HCT116 (cell line): ENCODE measurements at regions not wholly inside any gene's neighbourhood (a gene's known extent, or its start where the extent isn't known, plus 50 kb on each side); places are given as distances from the start of the nearest gene placed in this dataset.

ENCODE experiments used
- ATAC-seq: fragments of 200-7000 bp; cut with Tn5 transposase; 2 replicates; pipeline ENCODE4 v1.9.1; 2020; ENCODE audit warnings: mild to moderate bottlenecking, moderate library complexity
- BruUV-seq: library from RNA; stranded (reverse); fragments of 400-500 nt; replicated peaks from 2 replicates; lab custom pipeline; 2021; lab: Mats Ljungman, UMichigan
- CTCF ChIA-PET: fragments of 300-600 bp; sonication (Branson Sonifier 250); formaldehyde crosslinking; loops from one replicate; lab custom pipeline; 2021; ENCODE audit warnings: antibody characterized with exemption; lab: Charles Lee
- POLR2A ChIA-PET: fragments of 300-600, 350-600 bp; sonication (Branson Sonifier 250); formaldehyde crosslinking; loops from one replicate; lab custom pipeline; 2021; ENCODE audit warnings: antibody characterized with exemption; lab: Charles Lee
- RAD21 ChIA-PET, 2 experiments: fragments of 300-600 bp; sonication (Branson Sonifier 250); formaldehyde crosslinking; loops; one replicate each; lab custom pipeline; 2023; ENCODE audit warnings: low total read pairs in 2 of 2; ENCODE audit not compliant: uncharacterized antibody in 2 of 2, unreplicated experiment in 2 of 2, low non-redundant PET in 1 of 2; lab: Charles Lee
- DNase-seq: peaks from one replicate; pipeline ENCODE4 v3.0.0-alpha.2; 2010; ENCODE audit warnings: low read depth, low spot score
- H2AFZ ChIP-seq: fragments of 200-600 bp; shearing (Covaris generic), sonication (generic); 2 replicates; pipeline ENCODE4 v1.6.1; 2017; ENCODE audit warnings: low read depth, mixed run types, mixed read lengths, antibody characterized with exemption, low read length; ENCODE audit not compliant: poor library complexity, severe bottlenecking
- H3K27ac ChIP-seq: 2 replicates; pipeline ENCODE4 v1.5.1; 2012; ENCODE audit warnings: low read depth, low read length
- H3K27me3 ChIP-seq: fragments of 200-600 bp; sonication (generic); 2 replicates; pipeline ENCODE4 v1.6.1; 2016; ENCODE audit warnings: mixed run types, low read length, mixed read lengths; ENCODE audit not compliant: insufficient read depth
- H3K36me3 ChIP-seq, 2 experiments: fragments of 200-500 bp in 1 of 2; fragments of 200-600 bp in 1 of 2; sonication (Bioruptor generic) in 1 of 2; sonication (generic) in 1 of 2; 2 replicates each; pipeline versions ENCODE4 v1.5.1 to v1.6.1; 2014 to 2016; ENCODE audit warnings: low read length in 2 of 2, inconsistent platforms in 1 of 2, mixed read lengths in 1 of 2, mixed run types in 1 of 2; ENCODE audit not compliant: insufficient read depth in 2 of 2, control insufficient read depth in 1 of 2
- H3K4me1 ChIP-seq, 2 experiments: fragments of 200-600 bp in 1 of 2; sonication (generic) in 1 of 2; 2 replicates each; pipeline versions ENCODE4 v1.5.1 to v1.6.1; 2012 to 2017; ENCODE audit warnings: low read length in 2 of 2, inconsistent platforms in 1 of 2, mild to moderate bottlenecking in 1 of 2, mixed read lengths in 1 of 2, mixed run types in 1 of 2, moderate library complexity in 1 of 2; ENCODE audit not compliant: insufficient read depth in 2 of 2, control insufficient read depth in 1 of 2
- H3K4me2 ChIP-seq: fragments of 200-600 bp; sonication (generic); 2 replicates; pipeline ENCODE4 v1.6.1; 2017; ENCODE audit warnings: mixed run types, low read length, mixed read lengths
- H3K4me3 ChIP-seq, 2 experiments: fragments of 200-600 bp in 1 of 2; sonication (generic) in 1 of 2; replicated peaks in 1 of 2; 2 replicates each; pipeline ENCODE4 v1.5.1; 2011 to 2016; ENCODE audit warnings: low read length in 2 of 2, control low read depth in 1 of 2, low read depth in 1 of 2, mild to moderate bottlenecking in 1 of 2, mixed read lengths in 1 of 2, mixed run types in 1 of 2
- H3K79me2 ChIP-seq: fragments of 200-600 bp; sonication (generic); 2 replicates; pipeline ENCODE4 v1.6.1; 2017; ENCODE audit warnings: mild to moderate bottlenecking, mixed run types, low read length, moderate library complexity, mixed read lengths; ENCODE audit not compliant: insufficient read depth
- H3K9ac ChIP-seq: fragments of 200-600 bp; sonication (generic); 2 replicates; pipeline ENCODE4 v1.6.1; 2016; ENCODE audit warnings: low read length, mixed read lengths
- H3K9me2 ChIP-seq: fragments of 200-600 bp; sonication (generic), shearing (Covaris generic); 2 replicates; pipeline ENCODE4 v1.6.1; 2017; ENCODE audit warnings: mixed run types, mild to moderate bottlenecking, moderate library complexity; ENCODE audit not compliant: insufficient read depth
- H3K9me3 ChIP-seq, 2 experiments: fragments of 200-500 bp in 1 of 2; fragments of 200-600 bp in 1 of 2; sonication (Bioruptor generic) in 1 of 2; sonication (generic) in 1 of 2; 2 replicates each; pipeline ENCODE4 v1.6.1; 2014 to 2017; ENCODE audit warnings: low read length in 2 of 2, mixed read lengths in 2 of 2, inconsistent platforms in 1 of 2, low read depth in 1 of 2, mild to moderate bottlenecking in 1 of 2, mixed run types in 1 of 2, moderate library complexity in 1 of 2; ENCODE audit not compliant: control insufficient read depth in 1 of 2, insufficient read depth in 1 of 2
- H4K20me1 ChIP-seq: fragments of 200-600 bp; sonication (generic), shearing (Covaris generic); 2 replicates; pipeline ENCODE4 v1.6.1; 2017; ENCODE audit warnings: mixed run types, mild to moderate bottlenecking, moderate library complexity; ENCODE audit not compliant: insufficient read depth
- ATF3 ChIP-seq: IDR thresholded peaks from 2 replicates; pipeline ENCODE4 v1.6.1; 2012
- CBX3 ChIP-seq: IDR thresholded peaks from 2 replicates; pipeline ENCODE4 v1.6.1; 2012; ENCODE audit warnings: low read depth
- CTCF ChIP-seq, 3 experiments: fragments of 200-600 bp in 1 of 3; sonication (generic) in 1 of 3; IDR thresholded peaks in 2 of 3; conservative IDR thresholded peaks in 1 of 3; 2 replicates each; pipeline ENCODE4 v1.5.1; 2012 to 2017; ENCODE audit warnings: low read depth in 2 of 3, low read length in 2 of 3, antibody characterized with exemption in 1 of 3, borderline replicate concordance in 1 of 3, control low read depth in 1 of 3, mild to moderate bottlenecking in 1 of 3, mixed read lengths in 1 of 3, mixed run types in 1 of 3, moderate library complexity in 1 of 3; ENCODE audit not compliant: insufficient read depth in 1 of 3
- ELF1 ChIP-seq: IDR thresholded peaks from 2 replicates; pipeline ENCODE4 v1.6.1; 2012; ENCODE audit warnings: low read depth, borderline replicate concordance
- EZH2phosphoT487 ChIP-seq: fragments of 200-600 bp; IDR thresholded peaks from 2 replicates; pipeline ENCODE4 v1.6.1; 2018; ENCODE audit warnings: antibody characterized with exemption, borderline replicate concordance
- RAD21 ChIP-seq: IDR thresholded peaks from 2 replicates; pipeline ENCODE4 v1.6.1; 2012; ENCODE audit warnings: low read depth, mild to moderate bottlenecking
- TCF7L2 ChIP-seq: IDR thresholded peaks from 2 replicates; pipeline ENCODE4 v1.7.0; 2011; ENCODE audit warnings: borderline replicate concordance, inconsistent platforms; ENCODE audit not compliant: insufficient read depth, insufficient read length; ENCODE audit errors: extremely low read depth
- YY1 ChIP-seq: IDR thresholded peaks from 2 replicates; pipeline ENCODE4 v1.6.1; 2011; ENCODE audit warnings: low read length, low read depth, moderate library complexity, mild to moderate bottlenecking; ENCODE audit not compliant: insufficient replicate concordance; ENCODE audit errors: extremely low read depth
- ZNF274 ChIP-seq: fragments of 200-500 bp; sonication (Bioruptor generic); IDR thresholded peaks from 2 replicates; pipeline ENCODE4 v1.6.1; 2014; ENCODE audit warnings: mild to moderate bottlenecking, low read depth, low read length, inconsistent platforms
- intact Hi-C: fragments of 100-400 bp; cut with micrococcal nuclease; formaldehyde crosslinking; loops from 2 replicates; pipeline ENCODE4 v1.10.0; 2022

GRCh38 chr1:191034132-191034531 is 556.5 kb upstream of the BRINP3 start:
- Histone ChIP-seq H4K20me1 (no peaks in the 10 kb centered on the region), H3K27me3 (no peaks in the 10 kb centered on the region), H3K4me2 (no peak overlapping the region), H3K4me3 (no peak overlapping the region), H3K79me2 (no peaks in the 10 kb centered on the region), H3K27ac (no peak overlapping the region), H3K9me3 (no peaks in the 10 kb centered on the region), H3K9ac (no peak overlapping the region), H3K4me1 (no peaks in the 10 kb centered on the region), H3K9me2 (no peaks in the 10 kb centered on the region), H3K36me3 (no peaks in the 10 kb centered on the region), H2AFZ (no peak overlapping the region)
- ChIA-PET CTCF (no interaction called here), RAD21 (no interaction called here), POLR2A (no interaction called here)
- ATAC-seq, result no peak
- BruUV-seq, result no TSS peak
- DNase-seq, result no peak
- intact Hi-C loops, result no loop called here
- no peak for TF ChIP-seq ELF1
- no peak for TF ChIP-seq TCF7L2
- TF ChIP-seq YY1, result no peak
- TF ChIP-seq CTCF (IDR thresholded peaks at IDR 0.05 in 2 of 3, conservative IDR thresholded peaks at IDR 0.05 in 1 of 3; ENCODE audit: borderline replicate concordance in 1 of 3, insufficient read depth in 1 of 3, low read depth in 2 of 3, low read length in 2 of 3), result no peak
- no peak for TF ChIP-seq EZH2phosphoT487
- TF ChIP-seq CBX3, result no peak
- TF ChIP-seq ATF3, result no peak
- TF ChIP-seq RAD21, result no peak
- TF ChIP-seq ZNF274, result no peak
